CD4-positive, alpha-beta T cell treated with Interferon gamma for 1 hour (primary cell): ENCODE measurements at regions not wholly inside any gene's neighbourhood (a gene's known extent, or its start where the extent isn't known, plus 50 kb on each side); places are given as distances from the start of the nearest gene placed in this dataset.
A peak's percentile ranks its signal among the peaks of the same experiment; 100 is the strongest.

Source experiments
- DNase-seq: peaks from one replicate; pipeline ENCODE4 v3.0.0-alpha.2; 2020

GRCh38 chr3:159892171-159892795 is 96.4 kb upstream of the IL12A start:
- DNase-seq: no peak

- no peak for DNase-seq
Observed at GRCh38 chr3:159892801-159893200, 95.8 kb upstream of the IL12A start.

- no peak for DNase-seq
Observed at GRCh38 chr3:159894386-159894785, 94.2 kb upstream of the IL12A start.

GRCh38 chr3:159895430-159895829 is 93.2 kb upstream of the IL12A start:
- no peak for DNase-seq

- DNase-seq: no peak
Observed at GRCh38 chr3:159896543-159896942, 92.1 kb upstream of the IL12A start.

- no peak for DNase-seq
Observed at GRCh38 chr3:159897331-159898075, 91.1 kb upstream of the IL12A start.

- DNase-seq: no peak
Observed at GRCh38 chr3:159898147-159898546, 90.5 kb upstream of the IL12A start.

- DNase-seq: no peak
Observed at GRCh38 chr3:159899166-159899565, 89.5 kb upstream of the IL12A start.

GRCh38 chr3:159902546-159903314 is 85.9 kb upstream of the IL12A start:
- DNase-seq: no peak

- DNase-seq: no peak
Observed at GRCh38 chr3:159904455-159904854, 84.2 kb upstream of the IL12A start.

GRCh38 chr3:159904911-159905310 is 83.7 kb upstream of the IL12A start:
- DNase-seq: no peak

- no peak for DNase-seq
Observed at GRCh38 chr3:159907828-159908227, 80.8 kb upstream of the IL12A start.

- no peak for DNase-seq
Observed at GRCh38 chr3:159910991-159911663, 77.5 kb upstream of the IL12A start.

- no peak for DNase-seq
Observed at GRCh38 chr3:159911664-159912037, 77.0 kb upstream of the IL12A start.

GRCh38 chr3:159913712-159914414 is 74.8 kb upstream of the IL12A start:
- DNase-seq: no peak

GRCh38 chr3:159914426-159914825 is 74.2 kb upstream of the IL12A start:
- no peak for DNase-seq

- DNase-seq: no peak
Observed at GRCh38 chr3:159916052-159916451, 72.6 kb upstream of the IL12A start.

- no peak for DNase-seq
Observed at GRCh38 chr3:159917141-159917540, 71.5 kb upstream of the IL12A start.

GRCh38 chr3:159919873-159920272 is 68.8 kb upstream of the IL12A start:
- DNase-seq: no peak

GRCh38 chr3:159922193-159922840 is 66.3 kb upstream of the IL12A start:
- DNase-seq: no peak

GRCh38 chr3:159922861-159923312 is 65.7 kb upstream of the IL12A start:
- DNase-seq: peak; percentile 24

- no peak for DNase-seq
Observed at GRCh38 chr3:159923336-159923735, 65.3 kb upstream of the IL12A start.
